C4-2B (cell line): ENCODE measurements at regions not wholly inside any gene's neighbourhood (a gene's known extent, or its start where the extent isn't known, plus 50 kb on each side); places are given as distances from the start of the nearest gene placed in this dataset.

Experiments used
- CTCF ChIP-seq: fragments of 450-650 bp; conservative IDR thresholded peaks from 2 replicates; pipeline ENCODE4 v1.5.1; 2017; ENCODE audit warnings: mild to moderate bottlenecking
- ZFX ChIP-seq: fragments of 450-650 bp; IDR thresholded peaks from 2 replicates; pipeline ENCODE4 v1.6.1; 2017

GRCh38 chr5:171555160-171555559 lies 135.7 kb downstream of the FGF18 start:
- TF ChIP-seq CTCF = no peak
- no peak for TF ChIP-seq ZFX
